ENCODE measurements at regions not wholly inside any gene's neighbourhood (a gene's known extent, or its start where the extent isn't known, plus 50 kb on each side); places are given as distances from the start of the nearest gene placed in this dataset.

DNA sequence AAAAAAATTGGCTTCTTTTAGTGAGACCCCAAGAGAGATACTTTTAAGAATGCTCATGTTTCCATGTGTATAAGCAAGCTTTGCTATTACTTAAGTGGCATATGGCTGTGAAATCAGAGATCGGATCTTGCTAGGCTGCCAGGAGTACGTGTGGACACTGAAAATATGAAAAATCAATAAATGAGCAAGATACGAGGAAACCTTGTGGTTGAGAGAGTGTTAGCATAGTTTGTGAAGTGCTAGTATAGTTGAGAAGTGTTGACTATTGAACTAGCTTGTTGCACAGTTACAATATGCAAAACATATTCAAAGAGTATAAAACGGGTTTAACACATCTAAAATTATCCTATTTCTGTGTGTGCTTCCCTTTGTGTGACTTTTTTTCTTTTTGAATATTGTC is 230.9 kb upstream of the NOVA1 start:
- H3K18ac ChIP-seq (ENCODE audit: low read depth, low read length), result no peak overlapping the region
- no peak overlapping the region for H2BK120ac ChIP-seq (ENCODE audit: low read depth, low read length)
- H3K23ac ChIP-seq (ENCODE audit: low read depth, low read length), result no peak overlapping the region
- no peak overlapping the region for H2AFZ ChIP-seq (replicated peaks; ENCODE audit: low read length, poor library complexity)
- whole genome bisulfite sequencing, 2 experiments (ENCODE audit: extremely low coverage in 2 of 2, insufficient read length in 1 of 2), result 71% methylated on average over 2 of the region's 4 CpGs; no CpG with 5 or more reads in 1 of the 2 experiments
- ATAC-seq (ENCODE audit: low read depth) (no peak), DNase-seq (no peak)
- H4K20me1 ChIP-seq (ENCODE audit: insufficient read depth, low read length), result no peaks in the 10 kb centered on the region
- H3K14ac ChIP-seq (replicated peaks; ENCODE audit: low read depth, low read length), result no peak overlapping the region
- dilution Hi-C loops (cut with HindIII; ENCODE audit: low sequenced_read_pairs, unreplicated experiment) (no loop called here), intact Hi-C loops (cut with micrococcal nuclease) (no loop called here), in situ Hi-C loops (cut with MboI; ENCODE audit: low sequenced_read_pairs) (no loop called here)
- no peak overlapping the region for H2AK5ac ChIP-seq (ENCODE audit: low read depth, low read length)
- BruUV-seq (replicated peaks), result no TSS peak
- ChIA-PET CTCF (no interaction called here), POLR2A (ENCODE audit: unreplicated experiment) (no interaction called here)
- no peak overlapping the region for H2BK15ac ChIP-seq (ENCODE audit: low read depth, low read length)
- TF ChIP-seq RFX5 (IDR thresholded peaks at IDR 0.05; ENCODE audit: low read depth, low read length) (no peak), FOS (IDR thresholded peaks at IDR 0.05; ENCODE audit: low read depth, low read length) (no peak), POLR2A (IDR thresholded peaks at IDR 0.05; ENCODE audit: low read depth, low read length) (no peak), NFE2L2 (IDR thresholded peaks at IDR 0.05; ENCODE audit: low read depth, low read length) (no peak), RAD21 (IDR thresholded peaks at IDR 0.05; ENCODE audit: low read length) (no peak), BHLHE40 (IDR thresholded peaks at IDR 0.05; ENCODE audit: low read depth, low read length) (no peak), RCOR1 (IDR thresholded peaks at IDR 0.05; ENCODE audit: insufficient replicate concordance, low read length) (no peak), MAZ (IDR thresholded peaks at IDR 0.05; ENCODE audit: borderline replicate concordance, low read depth, low read length) (no peak), MAFK (IDR thresholded peaks at IDR 0.05; ENCODE audit: low read depth, low read length) (no peak), SMC3 (IDR thresholded peaks at IDR 0.05; ENCODE audit: low read depth, low read length) (no peak), CHD1 (IDR thresholded peaks at IDR 0.05; ENCODE audit: low read depth, low read length) (no peak), MXI1 (IDR thresholded peaks at IDR 0.05; ENCODE audit: borderline replicate concordance, low read depth, low read length) (no peak), CEBPB (IDR thresholded peaks at IDR 0.05; ENCODE audit: low read depth, low read length) (no peak)
- TF ChIP-seq, protein P1, sequence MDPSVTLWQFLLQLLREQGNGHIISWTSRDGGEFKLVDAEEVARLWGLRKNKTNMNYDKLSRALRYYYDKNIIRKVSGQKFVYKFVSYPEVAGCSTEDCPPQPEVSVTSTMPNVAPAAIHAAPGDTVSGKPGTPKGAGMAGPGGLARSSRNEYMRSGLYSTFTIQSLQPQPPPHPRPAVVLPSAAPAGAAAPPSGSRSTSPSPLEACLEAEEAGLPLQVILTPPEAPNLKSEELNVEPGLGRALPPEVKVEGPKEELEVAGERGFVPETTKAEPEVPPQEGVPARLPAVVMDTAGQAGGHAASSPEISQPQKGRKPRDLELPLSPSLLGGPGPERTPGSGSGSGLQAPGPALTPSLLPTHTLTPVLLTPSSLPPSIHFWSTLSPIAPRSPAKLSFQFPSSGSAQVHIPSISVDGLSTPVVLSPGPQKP (IDR thresholded peaks at IDR 0.05; ENCODE audit: borderline replicate concordance, low read depth, low read length), result no peak
- TF ChIP-seq, protein P2, sequence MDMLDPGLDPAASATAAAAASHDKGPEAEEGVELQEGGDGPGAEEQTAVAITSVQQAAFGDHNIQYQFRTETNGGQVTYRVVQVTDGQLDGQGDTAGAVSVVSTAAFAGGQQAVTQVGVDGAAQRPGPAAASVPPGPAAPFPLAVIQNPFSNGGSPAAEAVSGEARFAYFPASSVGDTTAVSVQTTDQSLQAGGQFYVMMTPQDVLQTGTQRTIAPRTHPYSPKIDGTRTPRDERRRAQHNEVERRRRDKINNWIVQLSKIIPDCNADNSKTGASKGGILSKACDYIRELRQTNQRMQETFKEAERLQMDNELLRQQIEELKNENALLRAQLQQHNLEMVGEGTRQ (IDR thresholded peaks at IDR 0.05; ENCODE audit: low read depth, low read length), result no peak
- TF ChIP-seq, protein P3, sequence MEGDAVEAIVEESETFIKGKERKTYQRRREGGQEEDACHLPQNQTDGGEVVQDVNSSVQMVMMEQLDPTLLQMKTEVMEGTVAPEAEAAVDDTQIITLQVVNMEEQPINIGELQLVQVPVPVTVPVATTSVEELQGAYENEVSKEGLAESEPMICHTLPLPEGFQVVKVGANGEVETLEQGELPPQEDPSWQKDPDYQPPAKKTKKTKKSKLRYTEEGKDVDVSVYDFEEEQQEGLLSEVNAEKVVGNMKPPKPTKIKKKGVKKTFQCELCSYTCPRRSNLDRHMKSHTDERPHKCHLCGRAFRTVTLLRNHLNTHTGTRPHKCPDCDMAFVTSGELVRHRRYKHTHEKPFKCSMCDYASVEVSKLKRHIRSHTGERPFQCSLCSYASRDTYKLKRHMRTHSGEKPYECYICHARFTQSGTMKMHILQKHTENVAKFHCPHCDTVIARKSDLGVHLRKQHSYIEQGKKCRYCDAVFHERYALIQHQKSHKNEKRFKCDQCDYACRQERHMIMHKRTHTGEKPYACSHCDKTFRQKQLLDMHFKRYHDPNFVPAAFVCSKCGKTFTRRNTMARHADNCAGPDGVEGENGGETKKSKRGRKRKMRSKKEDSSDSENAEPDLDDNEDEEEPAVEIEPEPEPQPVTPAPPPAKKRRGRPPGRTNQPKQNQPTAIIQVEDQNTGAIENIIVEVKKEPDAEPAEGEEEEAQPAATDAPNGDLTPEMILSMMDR (conservative IDR thresholded peaks at IDR 0.05; ENCODE audit: low read depth, low read length), result no peak
- H3K4me2 ChIP-seq (ENCODE audit: low read depth, low read length), result no peak overlapping the region
- no peak overlapping the region for H4K8ac ChIP-seq (ENCODE audit: low read depth in 2 of 2, low read length in 2 of 2)
- no peak overlapping the region for H3K9ac ChIP-seq (ENCODE audit: low read depth, low read length)
- no peak overlapping the region for H4K91ac ChIP-seq (ENCODE audit: insufficient read depth, low read depth, low read length)
- no peak overlapping the region for H3K4me3 ChIP-seq (ENCODE audit: insufficient read depth, low read depth, low read length)
- no peak overlapping the region for H2BK5ac ChIP-seq (ENCODE audit: low read depth, low read length, poor library complexity, severe bottlenecking)
- no peak overlapping the region for H4K5ac ChIP-seq (ENCODE audit: low read depth, low read length)
- H2BK20ac ChIP-seq (ENCODE audit: low read depth, low read length), result no peak overlapping the region
- H3K4me1 ChIP-seq (ENCODE audit: control insufficient read depth, insufficient read depth, low read length), result no peaks in the 10 kb centered on the region
- no peaks in the 10 kb centered on the region for H3K9me1 ChIP-seq (ENCODE audit: insufficient read depth, low read length)
- no peaks in the 10 kb centered on the region for H3K27me3 ChIP-seq (ENCODE audit: control insufficient read depth, insufficient read depth, low read length)
- H3K79me1 ChIP-seq (ENCODE audit: low read depth in 1 of 2, low read length in 2 of 2), result no peaks in the 10 kb centered on the region
- no peak overlapping the region for H3K27ac ChIP-seq (ENCODE audit: insufficient read depth, low read length)
- 0 out of 2 replicates have a peak, but pooled peaks cover 1% of the 10 kb centered on the region for H3K9me3 ChIP-seq (ENCODE audit: control insufficient read depth, insufficient read depth, low read length)
- H3K36me3 ChIP-seq (ENCODE audit: control insufficient read depth, insufficient read depth, low read length), result no peaks in the 10 kb centered on the region
- H2AK9ac ChIP-seq (replicated peaks; ENCODE audit: low read depth, low read length, poor library complexity), result no peak overlapping the region
- no peak overlapping the region for H3K56ac ChIP-seq (ENCODE audit: extremely low read depth, insufficient read depth, low read length)
- no peak overlapping the region for H3K4ac ChIP-seq (ENCODE audit: low read depth, low read length)

Data from IMR-90 (cell line).